BLaER1 (cell line): ENCODE measurements at regions not wholly inside any gene's neighbourhood (a gene's known extent, or its start where the extent isn't known, plus 50 kb on each side); places are given as distances from the start of the nearest gene placed in this dataset.

Source experiments
- H3K27ac ChIP-seq: shearing (Covaris generic); formaldehyde crosslinking; 2 replicates; pipeline ENCODE4 v1.8.1; 2022
- H3K27me3 ChIP-seq: shearing (Covaris generic); formaldehyde crosslinking; 2 replicates; pipeline ENCODE4 v1.8.1; 2022
- H3K36me3 ChIP-seq: shearing (Covaris generic); formaldehyde crosslinking; 2 replicates; pipeline ENCODE4 v1.8.1; 2022
- H3K4me1 ChIP-seq: shearing (Covaris generic); formaldehyde crosslinking; 2 replicates; pipeline ENCODE4 v1.8.1; 2022
- H3K4me2 ChIP-seq: shearing (Covaris generic); formaldehyde crosslinking; 2 replicates; pipeline ENCODE4 v1.8.1; 2022
- H3K4me3 ChIP-seq: shearing (Covaris generic); formaldehyde crosslinking; 2 replicates; pipeline ENCODE4 v1.8.1; 2022
- H3K9ac ChIP-seq: shearing (Covaris generic); formaldehyde crosslinking; 2 replicates; pipeline ENCODE4 v1.8.1; 2022
- H3K9me3 ChIP-seq: shearing (Covaris generic); formaldehyde crosslinking; 2 replicates; pipeline ENCODE4 v1.8.1; 2022
- H4K20me1 ChIP-seq: shearing (Covaris generic); formaldehyde crosslinking; 2 replicates; pipeline ENCODE4 v1.8.1; 2022
- Cebpa-rat ChIP-seq: shearing (Covaris generic); IDR thresholded peaks from 2 replicates; pipeline ENCODE4 v1.8.1; 2022

DNA sequence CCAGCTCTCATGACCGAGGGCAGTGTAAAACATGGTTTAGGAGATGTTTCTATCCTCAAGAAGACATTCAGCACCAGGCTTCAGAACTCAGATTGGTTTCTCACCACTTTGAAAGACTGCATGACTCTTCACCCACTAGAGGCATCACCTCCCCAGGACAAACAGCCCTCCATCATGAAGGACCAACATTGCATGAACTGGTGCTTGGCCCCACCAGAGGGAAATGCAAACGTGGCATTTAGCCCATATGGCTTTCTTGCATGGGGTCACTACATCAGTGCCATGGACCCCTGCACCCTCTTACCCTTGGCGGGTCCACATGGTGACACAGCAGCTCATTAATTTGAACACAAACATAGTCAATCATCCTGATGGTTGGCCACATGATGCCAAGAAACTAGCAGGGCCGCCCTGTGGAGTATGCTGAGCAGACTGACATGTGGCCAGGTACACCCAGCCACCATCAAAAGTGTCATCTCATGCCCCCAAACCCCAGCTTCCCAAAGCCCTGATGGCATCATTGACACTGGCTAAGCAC is 129.5 kb upstream of the FSTL4 start:
- H3K27me3 ChIP-seq: no peaks in the 10 kb centered on the region
- no peaks in the 10 kb centered on the region for H3K36me3 ChIP-seq
- H3K4me1 ChIP-seq: peaks cover 55% of the 10 kb centered on the region
- no peak overlapping the region for H3K9ac ChIP-seq
- H4K20me1 ChIP-seq: no peaks in the 10 kb centered on the region
- peak overlapping the region; percentile 77 for H3K4me2 ChIP-seq
- H3K27ac ChIP-seq: peak overlapping the region; percentile 3; the same call in 1 of the 2 replicates
- H3K4me3 ChIP-seq: no peak overlapping the region
- TF ChIP-seq Cebpa-rat: no peak
- H3K9me3 ChIP-seq: peaks cover 4% of the 10 kb centered on the region

DNA sequence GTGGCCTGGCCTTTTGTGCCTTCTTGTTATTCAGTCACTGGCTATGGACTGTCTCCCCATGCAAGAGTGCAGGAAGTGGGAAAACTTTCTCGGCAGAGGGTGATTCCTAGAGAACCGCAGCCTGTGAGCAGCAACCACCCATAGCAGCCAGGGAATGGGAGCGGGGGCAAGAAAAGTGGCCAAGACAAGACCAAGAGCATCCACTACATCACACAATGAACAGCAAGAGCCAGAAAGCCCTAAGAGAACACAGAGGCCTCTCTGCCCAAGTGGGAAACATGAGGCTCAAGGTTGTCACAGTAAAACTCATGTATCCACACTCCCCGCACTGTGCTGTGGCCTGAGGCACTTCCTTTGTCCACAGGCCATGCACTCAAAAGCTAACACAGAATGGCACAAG is 129.1 kb upstream of the FSTL4 start:
- Histone ChIP-seq H3K4me2 (peak overlapping the region; percentile 77), H3K36me3 (no peaks in the 10 kb centered on the region), H3K27me3 (no peaks in the 10 kb centered on the region), H4K20me1 (no peaks in the 10 kb centered on the region), H3K4me1 (peaks cover 55% of the 10 kb centered on the region), H3K4me3 (no peak overlapping the region), H3K27ac (peak overlapping the region; percentile 3; the same call in 1 of the 2 replicates), H3K9ac (no peak overlapping the region), H3K9me3 (no peaks in the 10 kb centered on the region)
- no peak for TF ChIP-seq Cebpa-rat

DNA sequence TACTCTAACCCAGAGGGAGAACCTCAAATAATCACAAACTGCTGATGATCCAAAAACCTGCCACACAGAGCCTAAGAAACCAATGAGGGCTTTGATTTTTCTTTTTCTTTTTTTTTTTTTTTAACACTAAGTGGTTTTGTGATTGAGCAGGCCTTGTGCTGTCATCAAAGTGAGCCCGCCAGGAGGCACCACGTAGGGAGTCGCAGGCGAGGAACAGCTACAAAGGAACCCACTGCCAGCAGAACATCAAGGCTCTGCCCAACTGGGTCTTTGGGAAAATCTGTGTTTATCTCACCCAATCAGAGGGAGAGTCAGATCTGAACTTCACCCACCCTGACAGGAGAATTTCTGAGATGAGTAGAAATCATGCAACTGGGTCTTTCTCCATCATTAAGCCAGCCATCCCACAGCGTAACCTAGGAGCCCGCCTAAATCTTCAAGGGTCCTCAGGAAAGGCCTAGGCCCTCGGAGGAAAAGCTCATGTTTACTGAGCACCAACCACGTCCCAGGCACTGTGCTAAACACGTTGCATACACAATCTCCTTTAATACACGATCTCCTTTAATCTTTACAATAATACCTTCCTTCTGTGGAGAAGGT is 126.9 kb upstream of the FSTL4 start:
- H3K9ac ChIP-seq: no peak overlapping the region
- TF ChIP-seq Cebpa-rat: no peak
- no peaks in the 10 kb centered on the region for H3K36me3 ChIP-seq
- H3K4me1 ChIP-seq: peaks cover 56% of the 10 kb centered on the region
- H3K9me3 ChIP-seq: no peaks in the 10 kb centered on the region
- H3K4me3 ChIP-seq: no peak overlapping the region
- H3K27ac ChIP-seq: no peak overlapping the region
- no peaks in the 10 kb centered on the region for H3K27me3 ChIP-seq
- H4K20me1 ChIP-seq: no peaks in the 10 kb centered on the region
- H3K4me2 ChIP-seq: no peak overlapping the region

DNA sequence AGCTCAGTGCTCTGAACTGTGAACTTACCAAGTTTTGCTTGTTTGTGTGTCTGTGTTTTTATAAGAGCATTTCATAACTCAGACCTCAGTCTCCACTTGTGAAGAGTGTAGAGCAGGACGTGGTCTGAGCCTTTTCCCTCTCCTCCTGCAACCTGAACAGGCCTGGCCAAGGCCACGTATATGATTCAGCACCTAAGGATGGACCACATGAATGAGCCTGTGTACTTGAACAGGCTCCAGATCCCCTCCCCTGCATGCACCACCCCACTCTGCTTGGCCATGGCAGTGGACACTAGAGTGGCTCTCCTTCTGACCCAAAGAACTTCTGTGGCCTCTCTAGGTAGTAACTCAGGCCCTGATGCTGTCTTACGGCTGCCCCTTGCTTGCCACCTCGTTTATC is 125.9 kb upstream of the FSTL4 start:
- no peak overlapping the region for H3K4me2 ChIP-seq
- no peaks in the 10 kb centered on the region for H3K27me3 ChIP-seq
- no peaks in the 10 kb centered on the region for H3K36me3 ChIP-seq
- H4K20me1 ChIP-seq: no peaks in the 10 kb centered on the region
- H3K4me1 ChIP-seq: peaks cover 45% of the 10 kb centered on the region
- H3K9me3 ChIP-seq: no peaks in the 10 kb centered on the region
- H3K4me3 ChIP-seq: no peak overlapping the region
- TF ChIP-seq Cebpa-rat: no peak
- no peak overlapping the region for H3K27ac ChIP-seq
- no peak overlapping the region for H3K9ac ChIP-seq

DNA sequence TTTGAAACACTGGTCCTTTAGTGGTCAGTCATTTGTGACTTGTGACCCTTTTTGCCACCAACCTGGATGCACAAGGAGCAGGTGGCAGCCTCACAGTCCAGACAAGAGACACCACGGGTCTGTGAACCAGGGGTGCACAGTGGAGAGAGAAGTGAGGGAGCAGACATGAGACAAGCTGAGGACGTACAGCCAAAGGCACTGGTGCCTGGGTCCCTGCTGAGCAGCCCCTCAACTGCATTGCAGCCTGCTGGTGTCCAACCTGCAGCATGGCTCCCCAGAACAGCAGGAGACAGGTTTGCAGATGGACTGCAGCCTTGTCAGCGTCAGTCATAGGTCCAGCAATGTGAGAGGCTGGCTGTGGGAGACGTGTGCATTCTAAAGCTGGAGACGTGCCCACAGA is 124.2 kb upstream of the FSTL4 start:
- no peak for TF ChIP-seq Cebpa-rat
- no peaks in the 10 kb centered on the region for H3K36me3 ChIP-seq

DNA sequence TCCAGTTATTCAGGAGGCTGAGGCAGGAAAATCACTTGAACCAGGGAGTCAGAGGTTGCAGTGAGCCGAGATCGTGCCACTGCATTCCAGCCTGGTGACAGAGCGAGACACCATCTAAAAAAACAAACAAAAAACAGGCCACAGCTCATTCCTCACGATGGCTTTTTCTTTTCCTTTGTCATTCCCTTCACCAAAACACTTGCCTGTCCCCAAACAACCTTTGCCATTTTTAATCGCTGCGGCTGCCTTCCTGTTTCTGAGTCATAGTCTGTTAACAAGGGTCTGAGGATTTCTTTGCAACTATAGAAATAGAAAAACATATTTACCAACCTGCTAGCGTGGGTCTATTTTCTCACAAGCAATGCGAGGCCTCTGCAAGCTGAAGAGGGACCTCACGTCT is 123.0 kb upstream of the FSTL4 start:
- Histone ChIP-seq H3K36me3 (no peaks in the 10 kb centered on the region; the same call in 1 of the 2 replicates), H3K4me1 (peaks cover 23% of the 10 kb centered on the region; the same call in 1 of the 2 replicates), H3K27me3 (no peaks in the 10 kb centered on the region), H3K4me3 (no peak overlapping the region), H3K9ac (no peak overlapping the region), H3K27ac (no peak overlapping the region), H3K9me3 (peaks cover 10% of the 10 kb centered on the region), H4K20me1 (no peaks in the 10 kb centered on the region), H3K4me2 (peak overlapping the region; percentile 18; the same call in 1 of the 2 replicates)
- TF ChIP-seq Cebpa-rat: no peak

More for the DNA sequence above, 124.2 kb upstream of the FSTL4 start:
- H3K4me3 ChIP-seq: no peak overlapping the region
- no peak overlapping the region for H3K27ac ChIP-seq
- H3K4me1 ChIP-seq: peaks cover 28% of the 10 kb centered on the region
- no peak overlapping the region for H3K9ac ChIP-seq
- H3K4me2 ChIP-seq: no peak overlapping the region
- no peaks in the 10 kb centered on the region for H4K20me1 ChIP-seq
- H3K9me3 ChIP-seq: no peaks in the 10 kb centered on the region
- no peaks in the 10 kb centered on the region for H3K27me3 ChIP-seq

DNA sequence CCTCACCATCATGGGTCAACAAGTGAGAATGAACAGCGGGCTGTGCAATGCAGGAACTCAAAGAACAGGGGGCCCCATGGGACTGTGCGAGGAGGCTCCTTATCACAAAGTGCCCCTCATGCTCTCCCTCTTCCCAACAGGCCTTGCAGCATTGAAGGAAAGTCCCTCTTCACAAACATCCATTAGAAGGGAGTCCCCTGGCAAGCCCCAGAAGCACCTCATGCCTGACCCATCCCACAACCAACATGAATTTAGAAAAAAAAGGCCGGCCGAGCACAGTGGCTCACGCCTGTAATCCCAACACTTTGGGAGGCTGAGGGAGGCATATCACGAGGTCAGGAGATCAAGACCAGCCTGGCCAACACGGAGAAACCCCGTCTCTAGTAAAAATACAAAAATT is 122.6 kb upstream of the FSTL4 start:
- Histone ChIP-seq H3K36me3 (no peaks in the 10 kb centered on the region; the same call in 1 of the 2 replicates), H3K27ac (no peak overlapping the region), H3K4me2 (no peak overlapping the region), H3K9ac (no peak overlapping the region), H3K4me3 (no peak overlapping the region), H3K27me3 (no peaks in the 10 kb centered on the region), H3K4me1 (peaks cover 23% of the 10 kb centered on the region; the same call in 1 of the 2 replicates), H4K20me1 (no peaks in the 10 kb centered on the region), H3K9me3 (peaks cover 15% of the 10 kb centered on the region)
- no peak for TF ChIP-seq Cebpa-rat

DNA sequence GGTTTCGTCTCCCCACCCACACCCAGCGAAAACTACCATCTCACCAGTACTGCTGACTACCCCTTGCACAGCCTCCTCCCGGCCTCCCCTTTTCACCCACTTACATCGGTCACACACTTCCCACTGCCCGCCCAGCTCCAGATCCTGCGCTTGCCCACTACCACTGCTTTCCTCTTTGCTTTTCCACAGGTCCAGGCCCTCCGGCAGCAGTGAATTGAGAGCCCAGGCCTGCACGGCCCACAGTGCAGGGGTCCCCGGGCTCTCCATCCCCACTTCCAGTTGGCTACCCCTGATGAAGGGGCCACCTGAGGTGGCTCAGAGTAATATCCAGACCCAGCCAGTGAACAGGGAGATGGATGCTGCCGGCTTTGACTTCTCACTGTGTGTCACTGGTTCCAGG is 120.2 kb upstream of the FSTL4 start:
- TF ChIP-seq Cebpa-rat: no peak
- Histone ChIP-seq H3K9ac (no peak overlapping the region), H3K4me1 (0 out of 2 replicates have a peak, but pooled peaks cover 13% of the 10 kb centered on the region), H3K27ac (no peak overlapping the region), H3K36me3 (no peaks in the 10 kb centered on the region; the same call in 1 of the 2 replicates), H4K20me1 (no peaks in the 10 kb centered on the region), H3K27me3 (no peaks in the 10 kb centered on the region), H3K4me3 (no peak overlapping the region), H3K9me3 (peaks cover 20% of the 10 kb centered on the region), H3K4me2 (no peak overlapping the region)

DNA sequence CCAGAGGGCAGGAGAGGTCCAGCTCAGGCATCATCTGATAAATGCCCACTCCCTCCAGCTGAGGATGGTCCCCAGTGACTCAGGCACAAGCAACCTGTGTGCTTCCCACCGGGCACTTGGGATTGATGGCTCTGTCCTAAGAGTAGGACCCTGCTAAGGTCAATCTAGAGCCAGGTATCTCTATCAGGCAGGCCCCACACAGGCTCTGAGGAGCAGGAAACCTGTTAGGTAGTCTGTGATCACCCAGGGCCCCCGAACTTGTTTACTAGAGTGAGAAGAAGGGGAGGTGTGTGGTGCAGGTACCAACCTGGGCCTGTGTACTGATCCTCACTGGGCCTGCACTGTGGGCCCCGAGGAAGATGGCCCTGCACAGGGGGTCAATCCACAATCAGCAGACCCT is 119.6 kb upstream of the FSTL4 start:
- no peaks in the 10 kb centered on the region; the same call in 1 of the 2 replicates for H3K36me3 ChIP-seq
- no peaks in the 10 kb centered on the region for H4K20me1 ChIP-seq
- no peak overlapping the region for H3K27ac ChIP-seq
- 0 out of 2 replicates have a peak, but pooled peaks cover 13% of the 10 kb centered on the region for H3K4me1 ChIP-seq
- H3K4me2 ChIP-seq: no peak overlapping the region
- no peak for TF ChIP-seq Cebpa-rat
- H3K4me3 ChIP-seq: no peak overlapping the region
- no peak overlapping the region for H3K9ac ChIP-seq
- H3K9me3 ChIP-seq: peaks cover 20% of the 10 kb centered on the region
- H3K27me3 ChIP-seq: no peaks in the 10 kb centered on the region

DNA sequence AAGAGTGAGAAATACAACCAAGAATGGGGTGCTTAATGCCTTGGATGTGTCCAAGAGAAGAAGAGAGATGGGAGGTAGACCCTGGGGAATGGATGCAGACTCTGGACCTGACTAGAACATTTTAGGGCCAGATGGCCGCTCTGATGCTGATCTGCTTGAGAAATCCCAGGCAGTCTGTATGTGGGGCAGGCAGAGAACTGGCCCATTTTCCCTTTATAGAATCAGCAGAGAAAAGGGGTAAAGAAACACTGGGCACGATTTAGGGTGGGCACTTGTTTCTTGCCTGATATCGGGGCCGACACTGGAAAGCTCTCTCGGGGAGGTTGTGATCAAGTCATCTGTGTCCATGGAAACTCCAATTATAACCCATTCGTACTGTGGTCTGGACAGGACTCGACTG is 118.5 kb upstream of the FSTL4 start:
- H3K27me3 ChIP-seq: no peaks in the 10 kb centered on the region
- no peak overlapping the region for H3K9ac ChIP-seq
- no peaks in the 10 kb centered on the region for H4K20me1 ChIP-seq
- no peak overlapping the region for H3K4me2 ChIP-seq
- 0 out of 2 replicates have a peak, but pooled peaks cover 11% of the 10 kb centered on the region for H3K4me1 ChIP-seq
- TF ChIP-seq Cebpa-rat: no peak
- peaks cover 20% of the 10 kb centered on the region for H3K9me3 ChIP-seq
- no peak overlapping the region for H3K27ac ChIP-seq
- no peak overlapping the region for H3K4me3 ChIP-seq
- no peaks in the 10 kb centered on the region; the same call in 1 of the 2 replicates for H3K36me3 ChIP-seq
